PFSK-1 (cell line): ENCODE measurements at regions not wholly inside any gene's neighbourhood (a gene's known extent, or its start where the extent isn't known, plus 50 kb on each side); places are given as distances from the start of the nearest gene placed in this dataset.

Experiments
- FOXP2 ChIP-seq: optimal IDR thresholded peaks from 2 replicates; pipeline ENCODE3; 2011; ENCODE audit warnings: borderline replicate concordance, control low read depth, inconsistent platforms; ENCODE audit not compliant: insufficient read depth; ENCODE audit errors: extremely low read length, extremely low read depth
- POLR2AphosphoS5 ChIP-seq: IDR thresholded peaks from 2 replicates; pipeline ENCODE4 v1.6.1; 2012; ENCODE audit warnings: low read depth, mild to moderate bottlenecking, control low read depth, low read length, moderate library complexity
- REST ChIP-seq, 2 experiments: IDR thresholded peaks; 2 replicates each; pipeline versions ENCODE4 v1.6.1 to v1.8.0; 2011 to 2012; ENCODE audit warnings: low read depth in 2 of 2, low read length in 2 of 2, control low read depth in 1 of 2, inconsistent platforms in 1 of 2, mild to moderate bottlenecking in 1 of 2, moderate library complexity in 1 of 2; ENCODE audit not compliant: insufficient read depth in 1 of 2
- SIN3A ChIP-seq: IDR thresholded peaks from 2 replicates; pipeline ENCODE4 v1.6.1; 2012; ENCODE audit warnings: mild to moderate bottlenecking, low read length, moderate library complexity, borderline replicate concordance; ENCODE audit not compliant: insufficient read depth
- TAF1 ChIP-seq: IDR thresholded peaks from 2 replicates; pipeline ENCODE4 v1.6.1; 2012; ENCODE audit warnings: low read length, control low read depth, borderline replicate concordance; ENCODE audit not compliant: insufficient read depth

- no peak for TF ChIP-seq TAF1
- no peak for TF ChIP-seq FOXP2
Measured at GRCh38 chr12:19584732-19585131, 145.4 kb downstream of the AEBP2 start.

- TF ChIP-seq SIN3A (no peak), FOXP2 (no peak), REST (IDR thresholded peaks at IDR 0.05; ENCODE audit: insufficient read depth in 1 of 2, low read depth in 2 of 2, low read length in 2 of 2) (no peak), POLR2AphosphoS5 (no peak), TAF1 (no peak)
Measured at GRCh38 chr12:19588951-19589350, 149.7 kb downstream of the AEBP2 start.

- TF ChIP-seq POLR2AphosphoS5 (no peak), TAF1 (no peak), REST (IDR thresholded peaks at IDR 0.05; ENCODE audit: insufficient read depth in 1 of 2, low read depth in 2 of 2, low read length in 2 of 2) (no peak), SIN3A (no peak), FOXP2 (no peak)
Measured at GRCh38 chr12:19591951-19592350, 152.7 kb downstream of the AEBP2 start.

- TF ChIP-seq REST (IDR thresholded peaks at IDR 0.05; ENCODE audit: insufficient read depth in 1 of 2, low read depth in 2 of 2, low read length in 2 of 2) (no peak), FOXP2 (no peak), TAF1 (no peak), SIN3A (no peak), POLR2AphosphoS5 (no peak)
Measured at GRCh38 chr12:19596434-19597166, 157.3 kb downstream of the AEBP2 start.

GRCh38 chr12:19597167-19598026 lies 158.1 kb downstream of the AEBP2 start:
- TF ChIP-seq FOXP2 (no peak), POLR2AphosphoS5 (no peak), TAF1 (no peak), SIN3A (no peak), REST (IDR thresholded peaks at IDR 0.05; ENCODE audit: insufficient read depth in 1 of 2, low read depth in 2 of 2, low read length in 2 of 2) (no peak)
